ENCODE measurements at regions not wholly inside any gene's neighbourhood (a gene's known extent, or its start where the extent isn't known, plus 50 kb on each side); places are given as distances from the start of the nearest gene placed in this dataset.
"Not testable (repeated sequence)": the region's sequence is repeated elsewhere in the genome, so short reads cannot be mapped to it uniquely, and the experiment has no call there.

DNA sequence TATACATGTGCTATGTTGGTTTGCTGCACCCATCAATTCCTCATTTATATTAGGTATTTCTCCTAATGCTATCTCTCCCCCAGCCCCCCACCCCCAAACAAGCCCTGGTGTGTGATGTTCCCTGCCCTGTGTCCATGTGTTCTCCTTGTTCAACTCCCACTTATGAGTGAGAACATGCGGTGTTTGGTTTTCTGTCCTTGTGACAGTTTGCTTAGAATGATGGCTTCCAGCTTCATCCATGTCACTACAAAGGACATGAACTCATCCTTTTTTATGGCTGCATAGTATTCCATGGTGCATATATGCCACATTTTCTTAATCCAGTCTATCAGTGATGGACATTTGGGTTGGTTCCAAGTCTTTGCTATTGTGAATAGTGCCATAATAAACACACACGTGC lies 68.4 kb upstream of the TOP3B start:
- H3K4me3 ChIP-seq, H3K36me3 ChIP-seq, H3K9me3 ChIP-seq, H3K27me3 ChIP-seq, ATAC-seq, H3K4me1 ChIP-seq, H3K27ac ChIP-seq: not testable (repeated sequence)
- WGBS, 2 donors (ENCODE audit: low coverage in 1 of 2): 46 to 61% methylated on average over 2 of the region's 2 CpGs

DNA sequence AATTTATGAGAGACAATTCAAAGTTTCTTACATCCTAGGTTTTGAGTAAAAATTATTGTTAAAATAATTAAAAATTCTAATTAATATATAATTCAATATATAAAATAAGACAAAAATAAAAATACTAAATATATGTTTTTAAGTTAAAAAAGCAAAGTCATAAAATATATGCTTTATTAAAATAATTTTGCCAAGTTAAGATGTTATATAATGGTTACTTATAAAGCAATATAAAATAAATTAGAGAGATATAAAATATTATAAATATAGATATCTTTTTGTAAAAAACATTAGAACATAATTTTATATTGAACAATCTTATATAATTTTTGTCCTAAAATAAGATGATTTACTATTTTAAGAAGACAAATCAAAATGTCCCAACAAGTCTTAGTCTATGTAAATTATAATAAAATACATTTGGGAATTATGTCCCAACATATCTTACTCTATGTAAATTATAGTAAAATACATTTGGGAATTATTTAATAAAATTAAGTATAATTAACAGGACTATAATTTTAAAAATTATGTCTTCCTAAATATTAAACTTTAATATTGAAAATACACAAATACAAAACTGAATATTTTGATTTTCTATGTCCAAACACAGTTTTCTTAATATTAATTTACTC lies 67.7 kb upstream of the TOP3B start:
- H3K4me1 ChIP-seq: no peaks in the 10 kb centered on the region
- H3K27me3 ChIP-seq: peaks cover 8% of the 10 kb centered on the region
- H3K27ac ChIP-seq: no peak overlapping the region
- ATAC-seq: no peak
- H3K9me3 ChIP-seq: peaks cover 0 to 5% (median 0%) of the 10 kb centered on the region in 3 donors
- H3K4me3 ChIP-seq: no peak overlapping the region
- no peaks in the 10 kb centered on the region for H3K36me3 ChIP-seq
- TF ChIP-seq, protein P1, sequence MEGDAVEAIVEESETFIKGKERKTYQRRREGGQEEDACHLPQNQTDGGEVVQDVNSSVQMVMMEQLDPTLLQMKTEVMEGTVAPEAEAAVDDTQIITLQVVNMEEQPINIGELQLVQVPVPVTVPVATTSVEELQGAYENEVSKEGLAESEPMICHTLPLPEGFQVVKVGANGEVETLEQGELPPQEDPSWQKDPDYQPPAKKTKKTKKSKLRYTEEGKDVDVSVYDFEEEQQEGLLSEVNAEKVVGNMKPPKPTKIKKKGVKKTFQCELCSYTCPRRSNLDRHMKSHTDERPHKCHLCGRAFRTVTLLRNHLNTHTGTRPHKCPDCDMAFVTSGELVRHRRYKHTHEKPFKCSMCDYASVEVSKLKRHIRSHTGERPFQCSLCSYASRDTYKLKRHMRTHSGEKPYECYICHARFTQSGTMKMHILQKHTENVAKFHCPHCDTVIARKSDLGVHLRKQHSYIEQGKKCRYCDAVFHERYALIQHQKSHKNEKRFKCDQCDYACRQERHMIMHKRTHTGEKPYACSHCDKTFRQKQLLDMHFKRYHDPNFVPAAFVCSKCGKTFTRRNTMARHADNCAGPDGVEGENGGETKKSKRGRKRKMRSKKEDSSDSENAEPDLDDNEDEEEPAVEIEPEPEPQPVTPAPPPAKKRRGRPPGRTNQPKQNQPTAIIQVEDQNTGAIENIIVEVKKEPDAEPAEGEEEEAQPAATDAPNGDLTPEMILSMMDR (IDR thresholded peaks at IDR 0.05): no peak
- TF ChIP-seq POLR2A (IDR thresholded peaks at IDR 0.05): no peak
- no peak for TF ChIP-seq POLR2AphosphoS5 (IDR thresholded peaks at IDR 0.05)
- TF ChIP-seq EP300 (IDR thresholded peaks at IDR 0.05): no peak

DNA sequence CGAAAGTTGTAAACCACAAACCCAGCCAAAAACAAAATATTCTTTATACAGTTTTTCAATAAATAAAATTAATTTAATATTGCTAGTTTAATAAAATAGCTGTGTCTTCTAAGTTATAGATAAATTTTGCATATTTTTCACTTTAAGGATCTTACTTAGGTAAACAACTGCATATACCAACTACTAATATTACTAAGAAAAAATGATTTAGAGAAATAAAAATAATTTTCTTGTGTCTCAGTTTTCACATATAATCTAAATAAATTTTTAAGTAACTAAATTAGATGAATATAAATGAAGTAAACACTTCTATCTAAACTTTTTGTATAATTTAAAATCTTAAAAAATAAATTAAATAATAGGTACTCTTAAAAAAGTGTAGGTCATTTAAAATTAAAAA lies 67.1 kb upstream of the TOP3B start:
- TF ChIP-seq, protein P1 (IDR thresholded peaks at IDR 0.05): no peak
- TF ChIP-seq POLR2AphosphoS5 (IDR thresholded peaks at IDR 0.05) (no peak), EP300 (IDR thresholded peaks at IDR 0.05) (no peak), POLR2A (IDR thresholded peaks at IDR 0.05) (no peak)
- Histone ChIP-seq H3K27ac (no peak overlapping the region), H3K4me3 (no peak overlapping the region), H3K9me3 (peaks cover 0 to 5% (median 0%) of the 10 kb centered on the region in 3 donors), H3K4me1 (no peaks in the 10 kb centered on the region), H3K27me3 (peaks cover 8% of the 10 kb centered on the region), H3K36me3 (no peaks in the 10 kb centered on the region)
- no peak for ATAC-seq
- WGBS, 2 donors (ENCODE audit: low coverage in 1 of 2): 40 to 89% methylated on average over 1 of the region's 1 CpG

DNA sequence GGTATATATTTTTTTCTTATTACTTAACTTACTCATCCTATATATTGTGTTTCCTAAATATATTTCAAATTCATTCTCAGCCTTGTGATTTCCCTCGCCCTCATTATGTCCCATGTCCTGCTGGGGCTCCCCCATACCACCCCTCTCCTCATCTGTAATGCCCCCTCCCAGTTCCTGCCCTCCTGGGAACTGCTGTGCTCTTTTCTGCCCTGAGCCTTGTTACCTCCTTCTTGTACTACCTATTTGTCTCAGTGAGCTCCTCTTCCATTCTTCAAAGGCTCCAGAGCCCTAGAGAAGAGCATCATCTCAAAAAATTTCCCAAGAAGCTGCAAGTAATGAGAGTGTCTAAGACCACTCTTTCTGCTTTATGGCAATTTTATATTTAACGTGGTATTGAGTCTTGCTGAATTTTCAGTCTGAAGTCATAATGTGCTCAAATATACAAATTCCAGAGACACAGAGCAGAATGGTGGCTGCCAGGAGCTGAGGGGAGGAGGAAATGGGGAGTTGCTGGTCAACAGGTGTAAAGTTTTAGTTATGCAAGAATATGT lies 66.5 kb upstream of the TOP3B start:
- Histone ChIP-seq H3K27ac (no peak overlapping the region), H3K4me3 (no peak overlapping the region), H3K27me3 (peaks cover 8% of the 10 kb centered on the region), H3K36me3 (no peaks in the 10 kb centered on the region), H3K4me1 (no peaks in the 10 kb centered on the region), H3K9me3 (peaks cover 0 to 5% (median 0%) of the 10 kb centered on the region in 3 donors)
- TF ChIP-seq, protein P1 (IDR thresholded peaks at IDR 0.05): no peak
- TF ChIP-seq POLR2A (IDR thresholded peaks at IDR 0.05) (no peak), POLR2AphosphoS5 (IDR thresholded peaks at IDR 0.05) (no peak), EP300 (IDR thresholded peaks at IDR 0.05) (no peak)
- ATAC-seq: no peak
- 7 to 31% methylated on average over 1 to 2 of the region's 2 CpGs for WGBS, 2 donors (ENCODE audit: low coverage in 1 of 2)

DNA sequence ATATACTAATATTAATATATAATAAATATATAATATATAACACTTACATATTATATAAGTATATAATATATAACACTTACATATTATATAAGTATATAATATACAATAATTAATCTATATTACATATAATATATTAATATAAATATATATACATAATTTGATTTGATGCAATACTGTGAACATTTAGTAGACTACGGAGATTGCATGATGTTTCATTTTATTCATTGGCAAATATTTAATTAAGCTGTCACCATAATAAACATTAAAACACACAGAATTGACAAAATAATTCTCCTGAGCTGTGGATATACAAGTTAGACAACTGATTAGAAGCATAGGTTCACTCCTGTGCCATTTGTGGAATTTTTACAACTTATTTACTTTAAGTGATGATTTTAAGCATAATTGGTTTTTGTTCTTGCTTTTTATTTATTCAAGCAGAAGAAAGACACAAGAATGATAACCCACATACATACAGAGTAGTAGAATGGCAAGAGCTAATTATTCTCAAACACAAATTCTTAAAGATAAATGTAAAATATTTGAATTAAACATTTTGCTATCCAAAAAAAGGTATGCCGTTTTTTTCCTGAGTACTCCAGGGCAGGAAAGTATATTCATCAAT lies 65.8 kb upstream of the TOP3B start:
- no peaks in the 10 kb centered on the region for H3K4me1 ChIP-seq
- ATAC-seq: no peak
- H3K9me3 ChIP-seq: peaks cover 0 to 5% (median 0%) of the 10 kb centered on the region in 3 donors
- no peak overlapping the region for H3K4me3 ChIP-seq
- no peak for TF ChIP-seq POLR2A (IDR thresholded peaks at IDR 0.05)
- no peak for TF ChIP-seq POLR2AphosphoS5 (IDR thresholded peaks at IDR 0.05)
- TF ChIP-seq, protein P1 (IDR thresholded peaks at IDR 0.05): no peak
- no peak for TF ChIP-seq EP300 (IDR thresholded peaks at IDR 0.05)
- H3K27me3 ChIP-seq: peaks cover 8% of the 10 kb centered on the region
- H3K27ac ChIP-seq: no peak overlapping the region
- WGBS, 2 donors (ENCODE audit: low coverage in 1 of 2): 44 to 63% methylated on average over 2 of the region's 2 CpGs
- H3K36me3 ChIP-seq: no peaks in the 10 kb centered on the region
